ENCODE measurements at regions not wholly inside any gene's neighbourhood (a gene's known extent, or its start where the extent isn't known, plus 50 kb on each side); places are given as distances from the start of the nearest gene placed in this dataset.
A peak's percentile ranks its signal among the peaks of the same experiment; 100 is the strongest.

GRCh38 chr5:115068239-115069086 lies 101.2 kb downstream of the TRIM36 start:
- peak overlapping the region; percentile 1; the same call in 1 of the 2 replicates for H3K4me2 ChIP-seq (ENCODE audit: low read depth, low read length)
- H3K9me2 ChIP-seq (replicated peaks; ENCODE audit: insufficient read depth, low read length), result no peaks in the 10 kb centered on the region
- H2AFZ ChIP-seq (ENCODE audit: low read length), result 0 out of 2 replicates have a peak overlapping the region, but pooled peaks have one; percentile 30
- H3K9me3 ChIP-seq (replicated peaks; ENCODE audit: insufficient read depth, low read length), result no peaks in the 10 kb centered on the region
- no peaks in the 10 kb centered on the region for H4K20me1 ChIP-seq (ENCODE audit: insufficient read depth, low read length)
- H3K4me3 ChIP-seq (ENCODE audit: low read length), result peak overlapping the region; percentile 11; the same call in 1 of the 2 replicates
- H3F3A ChIP-seq (ENCODE audit: insufficient read depth, low read length), result no peaks in the 10 kb centered on the region; the same call in 1 of the 2 replicates
- peak; percentile 73 for DNase-seq
- H3K27me3 ChIP-seq (replicated peaks; ENCODE audit: insufficient read depth, low read length), result no peaks in the 10 kb centered on the region
- H3K9ac ChIP-seq (ENCODE audit: low read length), result no peak overlapping the region
- H3K4me1 ChIP-seq (ENCODE audit: low read length), result 0 out of 2 replicates have a peak, but pooled peaks cover 8% of the 10 kb centered on the region
- H3K27ac ChIP-seq (ENCODE audit: low read length), result no peak overlapping the region
- TF ChIP-seq CTCF (IDR thresholded peaks at IDR 0.05; ENCODE audit: low read length) (no peak), EZH2phosphoT487 (IDR thresholded peaks at IDR 0.05; ENCODE audit: low read length) (no peak), EZH2 (optimal IDR thresholded peaks at IDR 0.05; ENCODE audit: low read depth, low read length) (no peak)
- no peaks in the 10 kb centered on the region for H3K36me3 ChIP-seq (replicated peaks; ENCODE audit: insufficient read depth, low read length)
- H3K79me2 ChIP-seq (ENCODE audit: low read length), result no peaks in the 10 kb centered on the region

GRCh38 chr5:115064380-115064779 lies 105.3 kb downstream of the TRIM36 start:
- 0 out of 2 replicates have a peak, but pooled peaks cover 5% of the 10 kb centered on the region for H3K4me1 ChIP-seq (ENCODE audit: low read length)
- H3K36me3 ChIP-seq (replicated peaks; ENCODE audit: insufficient read depth, low read length), result no peaks in the 10 kb centered on the region
- TF ChIP-seq EZH2phosphoT487 (IDR thresholded peaks at IDR 0.05; ENCODE audit: low read length), result no peak
- TF ChIP-seq EZH2 (optimal IDR thresholded peaks at IDR 0.05; ENCODE audit: low read depth, low read length), result no peak
- TF ChIP-seq CTCF (IDR thresholded peaks at IDR 0.05; ENCODE audit: low read length), result no peak
- no peaks in the 10 kb centered on the region for H3K9me2 ChIP-seq (replicated peaks; ENCODE audit: insufficient read depth, low read length)
- no peak overlapping the region for H3K4me3 ChIP-seq (ENCODE audit: low read length)
- H3K9ac ChIP-seq (ENCODE audit: low read length), result no peak overlapping the region
- H3F3A ChIP-seq (ENCODE audit: insufficient read depth, low read length), result no peaks in the 10 kb centered on the region; the same call in 1 of the 2 replicates
- no peaks in the 10 kb centered on the region for H3K9me3 ChIP-seq (replicated peaks; ENCODE audit: insufficient read depth, low read length)
- no peaks in the 10 kb centered on the region for H4K20me1 ChIP-seq (ENCODE audit: insufficient read depth, low read length)
- no peak overlapping the region for H3K27ac ChIP-seq (ENCODE audit: low read length)
- no peaks in the 10 kb centered on the region for H3K79me2 ChIP-seq (ENCODE audit: low read length)
- no peaks in the 10 kb centered on the region for H3K27me3 ChIP-seq (replicated peaks; ENCODE audit: insufficient read depth, low read length)
- DNase-seq, result no peak
- H3K4me2 ChIP-seq (ENCODE audit: low read depth, low read length), result no peak overlapping the region
- H2AFZ ChIP-seq (ENCODE audit: low read length), result no peak overlapping the region

GRCh38 chr5:115054387-115054951 lies 115.2 kb downstream of the TRIM36 start:
- no peak overlapping the region for H2AFZ ChIP-seq (ENCODE audit: low read length)
- H3K4me1 ChIP-seq (ENCODE audit: low read length), result no peaks in the 10 kb centered on the region
- H3K9ac ChIP-seq (ENCODE audit: low read length), result no peak overlapping the region
- DNase-seq, result no peak
- H3K4me3 ChIP-seq (ENCODE audit: low read length), result no peak overlapping the region
- H3F3A ChIP-seq (ENCODE audit: insufficient read depth, low read length), result no peaks in the 10 kb centered on the region
- no peak overlapping the region for H3K27ac ChIP-seq (ENCODE audit: low read length)
- H3K4me2 ChIP-seq (ENCODE audit: low read depth, low read length), result no peak overlapping the region
- no peaks in the 10 kb centered on the region for H3K9me3 ChIP-seq (replicated peaks; ENCODE audit: insufficient read depth, low read length)
- no peaks in the 10 kb centered on the region for H3K36me3 ChIP-seq (replicated peaks; ENCODE audit: insufficient read depth, low read length)
- no peaks in the 10 kb centered on the region for H3K27me3 ChIP-seq (replicated peaks; ENCODE audit: insufficient read depth, low read length)
- no peaks in the 10 kb centered on the region for H3K79me2 ChIP-seq (ENCODE audit: low read length)
- no peaks in the 10 kb centered on the region for H3K9me2 ChIP-seq (replicated peaks; ENCODE audit: insufficient read depth, low read length)
- TF ChIP-seq EZH2 (optimal IDR thresholded peaks at IDR 0.05; ENCODE audit: low read depth, low read length) (no peak), EZH2phosphoT487 (IDR thresholded peaks at IDR 0.05; ENCODE audit: low read length) (no peak), CTCF (IDR thresholded peaks at IDR 0.05; ENCODE audit: low read length) (no peak)
- no peaks in the 10 kb centered on the region for H4K20me1 ChIP-seq (ENCODE audit: insufficient read depth, low read length)
